OCI-LY1 (cell line): ENCODE measurements at regions not wholly inside any gene's neighbourhood (a gene's known extent, or its start where the extent isn't known, plus 50 kb on each side); places are given as distances from the start of the nearest gene placed in this dataset.

Experiments used
- H2AFZ ChIP-seq: fragments of 200-600 bp; sonication (generic), shearing (Covaris generic); 2 replicates; pipeline ENCODE4 v1.6.0; 2014; ENCODE audit warnings: antibody characterized with exemption, mild to moderate bottlenecking, low read length
- H3F3A ChIP-seq: fragments of 200-600 bp; sonication (generic), shearing (Covaris generic); 2 replicates; pipeline ENCODE4 v1.6.0; 2014; ENCODE audit warnings: mild to moderate bottlenecking, antibody characterized with exemption, low read length, moderate library complexity; ENCODE audit not compliant: insufficient read depth
- H3K27ac ChIP-seq: fragments of 200-600 bp; sonication (generic); 2 replicates; pipeline ENCODE4 v1.5.1; 2014; ENCODE audit warnings: low read length, mixed run types, mild to moderate bottlenecking, low read depth; ENCODE audit not compliant: poor library complexity, severe bottlenecking
- H3K27me3 ChIP-seq: fragments of 200-600 bp; sonication (generic); 2 replicates; pipeline ENCODE4 v1.6.0; 2014; ENCODE audit warnings: antibody characterized with exemption, mild to moderate bottlenecking, low read length, moderate library complexity; ENCODE audit not compliant: insufficient read depth
- H3K36me3 ChIP-seq: fragments of 200-600 bp; sonication (generic); 2 replicates; pipeline ENCODE4 v1.6.1; 2014; ENCODE audit warnings: mild to moderate bottlenecking, antibody characterized with exemption, low read length, moderate library complexity, mixed read lengths; ENCODE audit not compliant: insufficient read depth
- H3K4me1 ChIP-seq: fragments of 200-600 bp; sonication (generic); 2 replicates; pipeline ENCODE4 v1.5.1; 2014; ENCODE audit warnings: mild to moderate bottlenecking, low read length, moderate library complexity; ENCODE audit not compliant: insufficient read depth, severe bottlenecking
- H3K4me2 ChIP-seq: fragments of 200-600 bp; sonication (generic), shearing (Covaris generic); 2 replicates; pipeline ENCODE4 v1.6.1; 2014; ENCODE audit warnings: low read length
- H3K4me3 ChIP-seq: fragments of 200-600 bp; sonication (generic); 2 replicates; pipeline ENCODE4 v1.5.1; 2014; ENCODE audit warnings: low read length, low read depth, mild to moderate bottlenecking, mixed read lengths; ENCODE audit not compliant: poor library complexity, severe bottlenecking
- H3K79me2 ChIP-seq: fragments of 200-600 bp; shearing (Covaris generic); 2 replicates; pipeline ENCODE4 v1.6.1; 2016; ENCODE audit warnings: mixed run types, low read length, mixed read lengths; ENCODE audit not compliant: insufficient read depth
- H3K9ac ChIP-seq: fragments of 200-600 bp; sonication (generic), shearing (Covaris generic); 2 replicates; pipeline ENCODE4 v1.6.1; 2014; ENCODE audit warnings: mild to moderate bottlenecking, low read length, mixed read lengths
- H3K9me2 ChIP-seq: fragments of 200-600 bp; sonication (generic), shearing (Covaris generic); 2 replicates; pipeline ENCODE4 v1.6.1; 2014; ENCODE audit warnings: low read depth, mild to moderate bottlenecking, low read length, mixed read lengths
- H3K9me3 ChIP-seq: fragments of 200-600 bp; shearing (Covaris generic); 2 replicates; pipeline ENCODE4 v1.6.1; 2014; ENCODE audit warnings: low read length, mixed read lengths
- H4K20me1 ChIP-seq: fragments of 200-600 bp; sonication (generic), shearing (Covaris generic); 2 replicates; pipeline ENCODE4 v1.6.0; 2016; ENCODE audit warnings: mild to moderate bottlenecking, low read length; ENCODE audit not compliant: insufficient read depth
- EZH2 ChIP-seq: fragments of 200-600 bp; sonication (generic), shearing (Covaris generic); IDR thresholded peaks from 2 replicates; pipeline ENCODE4 v1.8.0; 2017; ENCODE audit warnings: borderline replicate concordance, mixed run types, mild to moderate bottlenecking, antibody characterized with exemption, low read length, moderate library complexity, mixed read lengths
- TF ChIP-seq, protein P1 (sequence below): fragments of 200-600 bp; sonication (generic), shearing (Covaris generic); IDR thresholded peaks from 2 replicates; pipeline ENCODE4 v1.5.1; 2017; ENCODE audit warnings: mild to moderate bottlenecking, antibody characterized with exemption, low read length, moderate library complexity, mixed read lengths

DNA sequence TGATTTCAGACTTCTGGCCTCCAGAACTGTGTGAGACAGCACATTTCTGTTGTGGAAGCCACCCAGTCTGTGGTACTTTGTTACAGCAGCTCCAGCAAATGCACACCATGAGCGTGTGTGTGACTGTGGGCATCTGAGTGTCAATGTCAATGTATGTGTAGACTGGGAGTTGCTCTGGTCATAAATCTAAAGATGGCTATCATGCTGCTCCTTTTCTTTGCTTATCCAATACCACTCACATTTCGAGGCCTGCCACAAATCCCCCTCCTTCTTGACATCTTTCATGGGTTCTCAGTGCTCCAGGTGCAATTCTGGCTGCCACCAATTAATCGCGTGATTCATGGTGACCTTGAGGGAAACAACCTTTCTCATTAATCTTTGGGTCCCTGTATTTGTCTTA, 141.2 kb downstream of the RWDD3 start:
- no peak overlapping the region for H3K4me2 ChIP-seq
- H3K9me2 ChIP-seq: no peaks in the 10 kb centered on the region
- no peaks in the 10 kb centered on the region for H3K4me1 ChIP-seq
- H3F3A ChIP-seq: no peaks in the 10 kb centered on the region
- H3K36me3 ChIP-seq: no peaks in the 10 kb centered on the region
- H3K27me3 ChIP-seq: no peaks in the 10 kb centered on the region
- H3K79me2 ChIP-seq: no peaks in the 10 kb centered on the region
- H2AFZ ChIP-seq: no peak overlapping the region
- H3K4me3 ChIP-seq: no peak overlapping the region
- no peaks in the 10 kb centered on the region; the same call in 1 of the 2 replicates for H4K20me1 ChIP-seq
- H3K27ac ChIP-seq: no peak overlapping the region
- TF ChIP-seq, protein P1, sequence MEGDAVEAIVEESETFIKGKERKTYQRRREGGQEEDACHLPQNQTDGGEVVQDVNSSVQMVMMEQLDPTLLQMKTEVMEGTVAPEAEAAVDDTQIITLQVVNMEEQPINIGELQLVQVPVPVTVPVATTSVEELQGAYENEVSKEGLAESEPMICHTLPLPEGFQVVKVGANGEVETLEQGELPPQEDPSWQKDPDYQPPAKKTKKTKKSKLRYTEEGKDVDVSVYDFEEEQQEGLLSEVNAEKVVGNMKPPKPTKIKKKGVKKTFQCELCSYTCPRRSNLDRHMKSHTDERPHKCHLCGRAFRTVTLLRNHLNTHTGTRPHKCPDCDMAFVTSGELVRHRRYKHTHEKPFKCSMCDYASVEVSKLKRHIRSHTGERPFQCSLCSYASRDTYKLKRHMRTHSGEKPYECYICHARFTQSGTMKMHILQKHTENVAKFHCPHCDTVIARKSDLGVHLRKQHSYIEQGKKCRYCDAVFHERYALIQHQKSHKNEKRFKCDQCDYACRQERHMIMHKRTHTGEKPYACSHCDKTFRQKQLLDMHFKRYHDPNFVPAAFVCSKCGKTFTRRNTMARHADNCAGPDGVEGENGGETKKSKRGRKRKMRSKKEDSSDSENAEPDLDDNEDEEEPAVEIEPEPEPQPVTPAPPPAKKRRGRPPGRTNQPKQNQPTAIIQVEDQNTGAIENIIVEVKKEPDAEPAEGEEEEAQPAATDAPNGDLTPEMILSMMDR: no peak
- TF ChIP-seq EZH2: no peak
- H3K9me3 ChIP-seq: no peaks in the 10 kb centered on the region
- no peak overlapping the region for H3K9ac ChIP-seq

DNA sequence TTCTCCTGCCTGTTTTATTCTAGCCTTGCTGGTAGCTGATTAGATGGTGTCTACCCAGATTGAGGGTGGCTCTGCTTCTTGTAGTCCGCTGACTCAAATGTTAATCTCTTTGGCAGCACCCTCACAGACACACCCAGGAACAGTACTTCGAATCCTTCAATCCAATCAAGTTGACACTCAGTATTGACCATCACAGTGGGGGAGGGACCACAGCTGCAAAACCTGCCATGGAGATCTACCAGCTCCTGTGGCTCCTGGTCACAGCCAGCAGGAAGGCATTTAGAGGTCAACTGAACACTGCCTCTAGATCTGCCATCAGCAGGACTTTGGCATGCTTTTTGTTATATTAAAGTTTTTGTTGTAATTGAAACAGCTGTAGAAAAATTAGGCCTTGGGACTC, 146.9 kb downstream of the RWDD3 start:
- Histone ChIP-seq H2AFZ (no peak overlapping the region), H3K4me3 (no peak overlapping the region), H3K27me3 (no peaks in the 10 kb centered on the region), H3K79me2 (no peaks in the 10 kb centered on the region), H3K9ac (no peak overlapping the region), H3F3A (no peaks in the 10 kb centered on the region), H3K27ac (no peak overlapping the region), H3K36me3 (no peaks in the 10 kb centered on the region), H3K9me2 (no peaks in the 10 kb centered on the region), H4K20me1 (no peaks in the 10 kb centered on the region), H3K4me1 (no peaks in the 10 kb centered on the region), H3K9me3 (no peaks in the 10 kb centered on the region), H3K4me2 (no peak overlapping the region)
- TF ChIP-seq, protein P1: no peak
- TF ChIP-seq EZH2: no peak

DNA sequence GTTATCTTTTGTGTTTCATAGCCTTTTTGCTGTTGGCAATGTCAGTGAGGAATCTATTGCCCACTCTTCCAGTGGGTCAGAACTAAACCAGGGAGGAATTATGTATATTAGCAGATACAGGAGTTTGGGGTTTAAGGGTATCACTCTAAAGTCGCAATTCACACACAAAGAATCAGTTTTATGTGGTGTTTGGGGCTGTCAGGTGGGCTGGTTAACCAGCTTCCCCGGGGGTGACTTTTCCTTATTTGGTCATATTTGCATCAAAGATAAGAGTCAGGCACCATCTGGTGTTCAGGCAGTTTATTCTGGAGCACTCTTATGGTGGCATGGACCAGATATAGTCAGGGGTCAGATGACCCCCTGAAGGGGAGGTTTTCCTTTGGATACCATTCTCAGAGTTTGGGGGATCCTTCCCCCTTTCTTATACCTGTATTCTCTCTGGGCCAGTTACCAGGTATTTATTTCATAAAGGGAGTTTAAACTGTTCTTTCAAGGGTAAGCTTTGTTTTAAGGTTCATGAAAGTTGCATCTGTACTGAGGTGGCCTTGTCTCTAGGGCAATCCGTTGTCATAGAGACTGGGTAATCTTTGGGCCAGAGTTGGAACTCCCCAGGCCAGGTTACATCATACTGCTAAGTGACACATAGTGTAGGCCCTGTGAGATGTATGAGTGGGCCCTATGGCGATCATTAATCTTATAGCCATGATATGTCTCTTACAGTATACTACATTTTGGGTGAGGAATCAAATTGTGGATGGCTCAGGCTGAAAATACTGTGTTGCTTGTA, 148.2 kb downstream of the RWDD3 start:
- Histone ChIP-seq H3K9ac (no peak overlapping the region), H3K27ac (no peak overlapping the region), H3K4me1 (no peaks in the 10 kb centered on the region), H3K27me3 (no peaks in the 10 kb centered on the region), H4K20me1 (no peaks in the 10 kb centered on the region), H3K36me3 (no peaks in the 10 kb centered on the region), H3K9me3 (no peaks in the 10 kb centered on the region), H3K79me2 (no peaks in the 10 kb centered on the region), H2AFZ (no peak overlapping the region), H3K9me2 (no peaks in the 10 kb centered on the region), H3F3A (no peaks in the 10 kb centered on the region), H3K4me3 (no peak overlapping the region), H3K4me2 (no peak overlapping the region)
- no peak for TF ChIP-seq EZH2
- TF ChIP-seq, protein P1: no peak
